Rectal smooth muscle tissue (tissue), 1 donor: ENCODE measurements at regions not wholly inside any gene's neighbourhood (a gene's known extent, or its start where the extent isn't known, plus 50 kb on each side); places are given as distances from the start of the nearest gene placed in this dataset.

Experiments
- H3K27ac ChIP-seq: one replicate; pipeline ENCODE4 v1.7.0; 2013; ENCODE audit warnings: low read depth, low read length, inconsistent platforms
- H3K27me3 ChIP-seq: one replicate; pipeline ENCODE4 v1.7.0; 2013; ENCODE audit warnings: low read length; ENCODE audit not compliant: control insufficient read depth, insufficient read depth
- H3K36me3 ChIP-seq: one replicate; pipeline ENCODE4 v1.7.0; 2013; ENCODE audit warnings: low read length; ENCODE audit not compliant: control insufficient read depth, insufficient read depth
- H3K4me1 ChIP-seq: one replicate; pipeline ENCODE4 v1.7.0; 2013; ENCODE audit warnings: low read length; ENCODE audit not compliant: control insufficient read depth, insufficient read depth
- H3K4me3 ChIP-seq: one replicate; pipeline ENCODE4 v1.7.0; 2013; ENCODE audit warnings: low read length
- H3K9ac ChIP-seq: one replicate; pipeline ENCODE4 v1.7.0; 2013; ENCODE audit warnings: low read length

- H3K4me1 ChIP-seq, result no peaks in the 10 kb centered on the region
- no peak overlapping the region for H3K27ac ChIP-seq
- no peak overlapping the region for H3K4me3 ChIP-seq
- no peaks in the 10 kb centered on the region for H3K27me3 ChIP-seq
- H3K36me3 ChIP-seq, result no peaks in the 10 kb centered on the region
- no peak overlapping the region for H3K9ac ChIP-seq
These were observed 296.4 kb downstream of the PAX1 start for GRCh38 chr20:22001886-22002285.

- no peak overlapping the region for H3K27ac ChIP-seq
- H3K36me3 ChIP-seq, result no peaks in the 10 kb centered on the region
- no peak overlapping the region for H3K9ac ChIP-seq
- H3K27me3 ChIP-seq, result no peaks in the 10 kb centered on the region
- no peaks in the 10 kb centered on the region for H3K4me1 ChIP-seq
- H3K4me3 ChIP-seq, result no peak overlapping the region
These were observed 290.0 kb downstream of the PAX1 start for GRCh38 chr20:21995461-21995860.

GRCh38 chr20:21994203-21994602 lies 288.7 kb downstream of the PAX1 start:
- H3K4me3 ChIP-seq, result no peak overlapping the region
- H3K36me3 ChIP-seq, result no peaks in the 10 kb centered on the region
- no peak overlapping the region for H3K9ac ChIP-seq
- H3K4me1 ChIP-seq, result no peaks in the 10 kb centered on the region
- H3K27me3 ChIP-seq, result no peaks in the 10 kb centered on the region
- H3K27ac ChIP-seq, result no peak overlapping the region

GRCh38 chr20:21982559-21982958 lies 277.1 kb downstream of the PAX1 start:
- Histone ChIP-seq H3K4me3 (no peak overlapping the region), H3K27me3 (no peaks in the 10 kb centered on the region), H3K9ac (no peak overlapping the region), H3K27ac (no peak overlapping the region), H3K36me3 (no peaks in the 10 kb centered on the region), H3K4me1 (no peaks in the 10 kb centered on the region)

- no peak overlapping the region for H3K4me3 ChIP-seq
- H3K27ac ChIP-seq, result no peak overlapping the region
- no peaks in the 10 kb centered on the region for H3K36me3 ChIP-seq
These were observed 276.3 kb downstream of the PAX1 start for GRCh38 chr20:21981597-21982344.

GRCh38 chr20:21981179-21981578 lies 275.7 kb downstream of the PAX1 start:
- Histone ChIP-seq H3K27ac (no peak overlapping the region), H3K4me3 (no peak overlapping the region), H3K36me3 (no peaks in the 10 kb centered on the region)

More at GRCh38 chr20:21981597-21982344, 276.3 kb downstream of the PAX1 start:
- H3K27me3 ChIP-seq, result no peaks in the 10 kb centered on the region
- H3K4me1 ChIP-seq, result no peaks in the 10 kb centered on the region
- no peak overlapping the region for H3K9ac ChIP-seq

GRCh38 chr20:21971436-21971835 lies 266.0 kb downstream of the PAX1 start:
- Histone ChIP-seq H3K9ac (no peak overlapping the region), H3K27me3 (no peaks in the 10 kb centered on the region), H3K4me1 (no peaks in the 10 kb centered on the region), H3K36me3 (no peaks in the 10 kb centered on the region), H3K27ac (no peak overlapping the region), H3K4me3 (no peak overlapping the region)

More at GRCh38 chr20:21981179-21981578, 275.7 kb downstream of the PAX1 start:
- no peaks in the 10 kb centered on the region for H3K4me1 ChIP-seq
- no peak overlapping the region for H3K9ac ChIP-seq
- no peaks in the 10 kb centered on the region for H3K27me3 ChIP-seq

- Histone ChIP-seq H3K4me1 (no peaks in the 10 kb centered on the region), H3K27ac (no peak overlapping the region), H3K4me3 (no peak overlapping the region), H3K27me3 (no peaks in the 10 kb centered on the region), H3K9ac (no peak overlapping the region), H3K36me3 (no peaks in the 10 kb centered on the region)
These were observed 263.0 kb downstream of the PAX1 start for GRCh38 chr20:21968486-21968885.

- Histone ChIP-seq H3K27me3 (no peaks in the 10 kb centered on the region), H3K4me1 (no peaks in the 10 kb centered on the region), H3K4me3 (no peak overlapping the region), H3K36me3 (no peaks in the 10 kb centered on the region), H3K27ac (no peak overlapping the region), H3K9ac (no peak overlapping the region)
These were observed 262.0 kb downstream of the PAX1 start for GRCh38 chr20:21967481-21967880.

- Histone ChIP-seq H3K4me1 (no peaks in the 10 kb centered on the region), H3K9ac (no peak overlapping the region), H3K36me3 (no peaks in the 10 kb centered on the region), H3K4me3 (no peak overlapping the region), H3K27ac (no peak overlapping the region), H3K27me3 (no peaks in the 10 kb centered on the region)
These were observed 251.1 kb downstream of the PAX1 start for GRCh38 chr20:21956591-21956990.

GRCh38 chr20:21947406-21947805 lies 241.9 kb downstream of the PAX1 start:
- Histone ChIP-seq H3K27me3 (no peaks in the 10 kb centered on the region), H3K4me3 (no peak overlapping the region), H3K4me1 (no peaks in the 10 kb centered on the region), H3K36me3 (no peaks in the 10 kb centered on the region), H3K9ac (no peak overlapping the region), H3K27ac (no peak overlapping the region)

- Histone ChIP-seq H3K9ac (no peak overlapping the region), H3K4me1 (no peaks in the 10 kb centered on the region), H3K36me3 (no peaks in the 10 kb centered on the region), H3K4me3 (no peak overlapping the region), H3K27ac (no peak overlapping the region), H3K27me3 (no peaks in the 10 kb centered on the region)
These were observed 238.8 kb downstream of the PAX1 start for GRCh38 chr20:21944227-21944626.
